ENCODE measurements at regions not wholly inside any gene's neighbourhood (a gene's known extent, or its start where the extent isn't known, plus 50 kb on each side); places are given as distances from the start of the nearest gene placed in this dataset.

DNA sequence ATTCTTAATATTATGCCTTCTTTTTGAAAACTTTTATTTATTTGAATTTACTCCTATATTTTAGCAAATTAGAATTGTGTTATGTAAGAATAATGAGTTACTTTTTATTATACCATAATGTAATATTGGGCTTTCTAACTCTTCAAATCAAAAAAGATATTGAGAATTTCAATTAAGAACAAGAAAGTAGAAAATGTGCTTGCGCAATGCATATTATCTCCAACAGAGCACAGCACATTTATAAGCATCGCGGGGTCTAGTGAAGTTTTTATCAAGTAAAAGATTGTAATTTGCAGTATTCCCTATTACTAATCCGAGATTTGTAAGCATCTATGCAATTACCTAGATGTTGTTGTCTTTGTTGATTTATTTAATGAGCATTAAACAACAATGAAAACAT lies 829.1 kb upstream of the CNTNAP5 start:
- DNase-seq (ENCODE audit: low read depth), result no peak
- TF ChIP-seq, protein P1, sequence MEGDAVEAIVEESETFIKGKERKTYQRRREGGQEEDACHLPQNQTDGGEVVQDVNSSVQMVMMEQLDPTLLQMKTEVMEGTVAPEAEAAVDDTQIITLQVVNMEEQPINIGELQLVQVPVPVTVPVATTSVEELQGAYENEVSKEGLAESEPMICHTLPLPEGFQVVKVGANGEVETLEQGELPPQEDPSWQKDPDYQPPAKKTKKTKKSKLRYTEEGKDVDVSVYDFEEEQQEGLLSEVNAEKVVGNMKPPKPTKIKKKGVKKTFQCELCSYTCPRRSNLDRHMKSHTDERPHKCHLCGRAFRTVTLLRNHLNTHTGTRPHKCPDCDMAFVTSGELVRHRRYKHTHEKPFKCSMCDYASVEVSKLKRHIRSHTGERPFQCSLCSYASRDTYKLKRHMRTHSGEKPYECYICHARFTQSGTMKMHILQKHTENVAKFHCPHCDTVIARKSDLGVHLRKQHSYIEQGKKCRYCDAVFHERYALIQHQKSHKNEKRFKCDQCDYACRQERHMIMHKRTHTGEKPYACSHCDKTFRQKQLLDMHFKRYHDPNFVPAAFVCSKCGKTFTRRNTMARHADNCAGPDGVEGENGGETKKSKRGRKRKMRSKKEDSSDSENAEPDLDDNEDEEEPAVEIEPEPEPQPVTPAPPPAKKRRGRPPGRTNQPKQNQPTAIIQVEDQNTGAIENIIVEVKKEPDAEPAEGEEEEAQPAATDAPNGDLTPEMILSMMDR (IDR thresholded peaks at IDR 0.05; ENCODE audit: control insufficient read depth, extremely low read depth, insufficient read depth), result no peak
- no peak overlapping the region for H3K4me3 ChIP-seq (ENCODE audit: low read depth, low read length)

DNA sequence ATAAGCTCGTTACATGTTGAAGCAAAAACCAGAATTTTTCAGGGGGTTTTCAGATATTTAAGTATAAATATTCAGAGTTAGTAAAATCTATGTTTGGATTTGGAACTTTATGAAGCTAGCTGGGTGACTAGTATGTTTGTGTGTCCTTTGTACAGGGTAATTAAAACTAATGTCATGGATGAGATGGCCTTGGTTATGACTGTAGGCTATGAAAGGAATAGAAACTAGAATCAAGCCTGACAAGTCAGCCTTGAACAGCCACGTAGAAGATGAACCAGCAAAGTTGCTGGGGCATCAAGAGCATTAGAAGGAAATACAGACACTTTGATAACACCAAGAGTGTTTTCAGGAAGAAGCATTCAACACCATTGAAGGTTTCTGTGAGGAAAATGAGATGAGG lies 825.1 kb upstream of the CNTNAP5 start:
- no peak overlapping the region for H3K4me3 ChIP-seq (ENCODE audit: low read depth, low read length)
- TF ChIP-seq, protein P1 (IDR thresholded peaks at IDR 0.05; ENCODE audit: control insufficient read depth, extremely low read depth, insufficient read depth), result no peak
- DNase-seq (ENCODE audit: low read depth), result no peak

DNA sequence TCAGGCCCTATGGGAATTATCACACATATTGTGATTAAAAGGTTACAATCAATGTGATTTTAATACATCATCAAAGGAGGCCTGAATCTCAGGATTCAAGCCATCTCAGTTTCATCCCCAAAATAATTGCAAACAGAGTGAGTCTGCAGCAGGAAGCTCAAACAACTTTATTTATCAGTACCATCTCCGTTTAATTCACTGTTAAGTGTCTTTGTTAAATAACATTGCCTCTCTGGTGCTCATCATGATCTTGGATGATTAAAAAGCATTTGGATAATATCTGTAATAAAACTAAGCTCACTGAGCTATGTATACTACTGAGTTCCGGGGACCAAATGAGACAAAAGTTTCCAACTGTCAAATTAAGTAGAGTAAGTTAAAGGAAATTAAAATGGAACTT lies 817.8 kb upstream of the CNTNAP5 start:
- DNase-seq (ENCODE audit: low read depth), result no peak
- TF ChIP-seq, protein P1 (IDR thresholded peaks at IDR 0.05; ENCODE audit: control insufficient read depth, extremely low read depth, insufficient read depth), result no peak
- H3K4me3 ChIP-seq (ENCODE audit: low read depth, low read length), result no peak overlapping the region

DNA sequence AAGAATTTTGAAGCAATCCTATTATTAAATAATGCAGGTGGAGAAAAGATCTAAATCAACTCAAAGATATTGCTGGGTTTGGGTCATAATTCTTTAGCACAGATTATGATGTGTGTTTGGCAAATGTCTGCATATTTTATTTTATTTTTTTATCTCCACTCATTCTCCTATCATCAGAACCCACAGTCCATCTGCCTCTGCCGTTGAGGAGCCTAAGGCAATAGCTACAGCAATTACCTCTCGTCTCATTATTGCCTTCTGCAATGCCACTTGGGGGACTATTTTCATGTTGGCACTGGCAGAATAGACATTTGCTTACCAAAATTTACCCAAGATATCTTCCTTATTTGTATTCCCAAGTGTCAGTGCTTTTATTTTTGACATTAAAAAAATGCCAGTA lies 815.9 kb upstream of the CNTNAP5 start:
- no peak for DNase-seq (ENCODE audit: low read depth)
- TF ChIP-seq, protein P1 (IDR thresholded peaks at IDR 0.05; ENCODE audit: control insufficient read depth, extremely low read depth, insufficient read depth), result no peak
- no peak overlapping the region for H3K4me3 ChIP-seq (ENCODE audit: low read depth, low read length)

DNA sequence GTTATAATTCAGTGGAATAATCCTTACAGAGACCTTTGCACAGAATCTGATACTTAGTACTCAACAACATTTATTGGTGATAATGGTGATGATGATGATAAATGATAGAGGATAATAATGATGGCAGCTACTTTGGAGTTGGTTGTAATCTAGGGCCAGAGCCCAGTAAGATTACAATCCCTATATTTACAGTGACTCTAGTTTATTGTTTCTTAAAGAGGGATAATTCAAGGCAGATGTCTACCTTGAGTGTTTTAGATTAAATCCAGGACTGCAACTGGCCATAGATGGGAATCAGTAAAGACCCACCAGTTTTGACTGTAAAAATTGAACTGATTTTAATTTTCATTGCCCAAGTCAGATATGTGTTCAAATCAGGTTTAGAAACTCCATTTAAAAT lies 813.9 kb upstream of the CNTNAP5 start:
- DNase-seq (ENCODE audit: low read depth), result no peak
- H3K4me3 ChIP-seq (ENCODE audit: low read depth, low read length), result no peak overlapping the region
- TF ChIP-seq, protein P1 (IDR thresholded peaks at IDR 0.05; ENCODE audit: control insufficient read depth, extremely low read depth, insufficient read depth), result no peak

DNA sequence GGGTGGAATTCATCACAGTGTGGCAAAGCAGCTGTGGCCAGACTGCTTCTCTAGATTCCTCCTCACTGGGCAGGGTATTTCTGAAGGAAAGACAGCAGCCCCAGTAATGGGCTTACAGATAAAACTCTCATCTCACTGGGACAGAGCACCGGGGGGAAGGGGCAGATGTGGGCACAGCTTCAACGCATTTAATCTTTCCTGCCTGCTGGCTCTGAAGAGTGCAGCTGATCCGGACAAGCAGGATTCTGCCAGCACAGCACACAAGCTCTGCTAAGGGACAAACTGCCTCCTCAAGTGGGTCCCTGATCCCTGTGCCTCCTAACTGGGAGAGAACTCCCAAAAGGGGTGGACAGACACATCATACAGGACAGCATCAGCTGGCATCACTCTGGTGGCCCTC lies 779.9 kb upstream of the CNTNAP5 start:
- no peak overlapping the region for H3K4me3 ChIP-seq (ENCODE audit: low read depth, low read length)
- no peak for DNase-seq (ENCODE audit: low read depth)
- TF ChIP-seq, protein P1 (IDR thresholded peaks at IDR 0.05; ENCODE audit: control insufficient read depth, extremely low read depth, insufficient read depth), result no peak

DNA sequence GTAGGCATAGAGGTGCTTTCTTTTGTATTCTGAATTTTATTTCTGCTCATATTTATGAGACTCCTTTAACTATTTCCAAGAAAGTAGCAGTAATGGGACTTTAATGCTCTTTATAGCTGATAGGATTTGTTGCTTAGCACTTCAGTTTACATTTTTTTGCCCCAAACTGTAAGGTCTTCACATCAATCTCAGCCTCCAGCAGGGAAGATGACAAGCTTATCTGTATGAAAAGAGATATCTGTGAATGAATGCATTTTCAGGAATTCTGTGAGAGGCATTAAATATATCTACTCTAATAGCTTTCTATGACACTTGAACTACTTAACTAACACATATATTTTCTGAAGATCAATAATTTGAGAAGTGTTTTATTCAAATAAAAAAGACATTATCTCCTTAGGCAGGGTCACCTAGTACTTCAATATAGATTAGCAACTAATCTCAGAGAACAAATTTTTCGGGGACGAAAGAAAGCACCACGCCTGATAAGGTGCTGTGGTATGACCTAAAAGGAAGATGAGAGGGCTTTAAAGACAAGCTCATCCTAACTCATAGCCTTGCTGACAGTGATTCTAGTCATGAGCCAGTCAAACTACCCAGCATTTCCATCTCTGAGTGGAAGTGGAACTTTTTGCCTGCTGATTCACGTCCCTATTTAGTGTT lies 766.1 kb upstream of the CNTNAP5 start:
- TF ChIP-seq, protein P1 (IDR thresholded peaks at IDR 0.05; ENCODE audit: control insufficient read depth, extremely low read depth, insufficient read depth), result no peak

More for the DNA sequence above, 766.1 kb upstream of the CNTNAP5 start:
- H3K4me3 ChIP-seq (ENCODE audit: low read depth, low read length), result no peak overlapping the region
- DNase-seq (ENCODE audit: low read depth), result no peak

Data from LNCaP clone FGC (cell line).